ENCODE measurements at regions not wholly inside any gene's neighbourhood (a gene's known extent, or its start where the extent isn't known, plus 50 kb on each side); places are given as distances from the start of the nearest gene placed in this dataset.

DNA sequence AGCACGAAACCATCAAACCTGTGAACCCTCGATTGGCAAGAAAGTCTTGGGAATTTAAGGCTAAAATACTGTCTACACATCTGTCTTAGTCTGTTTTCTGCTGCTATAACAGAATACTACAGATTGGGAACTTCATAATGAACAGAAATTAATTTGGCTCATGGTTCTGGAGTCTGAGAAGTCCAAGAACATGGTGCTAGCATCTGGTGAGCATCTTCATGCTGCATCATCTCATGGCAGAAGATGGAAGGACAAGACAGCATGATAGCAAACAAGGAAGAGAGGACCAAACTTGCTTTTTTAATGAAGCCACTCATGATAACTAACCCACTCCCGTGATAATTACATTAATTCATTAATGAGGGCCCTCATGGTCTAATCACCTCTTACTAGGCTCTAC is 102.0 kb upstream of the CDKN3 start:
- TF ChIP-seq, protein P1, sequence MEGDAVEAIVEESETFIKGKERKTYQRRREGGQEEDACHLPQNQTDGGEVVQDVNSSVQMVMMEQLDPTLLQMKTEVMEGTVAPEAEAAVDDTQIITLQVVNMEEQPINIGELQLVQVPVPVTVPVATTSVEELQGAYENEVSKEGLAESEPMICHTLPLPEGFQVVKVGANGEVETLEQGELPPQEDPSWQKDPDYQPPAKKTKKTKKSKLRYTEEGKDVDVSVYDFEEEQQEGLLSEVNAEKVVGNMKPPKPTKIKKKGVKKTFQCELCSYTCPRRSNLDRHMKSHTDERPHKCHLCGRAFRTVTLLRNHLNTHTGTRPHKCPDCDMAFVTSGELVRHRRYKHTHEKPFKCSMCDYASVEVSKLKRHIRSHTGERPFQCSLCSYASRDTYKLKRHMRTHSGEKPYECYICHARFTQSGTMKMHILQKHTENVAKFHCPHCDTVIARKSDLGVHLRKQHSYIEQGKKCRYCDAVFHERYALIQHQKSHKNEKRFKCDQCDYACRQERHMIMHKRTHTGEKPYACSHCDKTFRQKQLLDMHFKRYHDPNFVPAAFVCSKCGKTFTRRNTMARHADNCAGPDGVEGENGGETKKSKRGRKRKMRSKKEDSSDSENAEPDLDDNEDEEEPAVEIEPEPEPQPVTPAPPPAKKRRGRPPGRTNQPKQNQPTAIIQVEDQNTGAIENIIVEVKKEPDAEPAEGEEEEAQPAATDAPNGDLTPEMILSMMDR (IDR thresholded peaks at IDR 0.05): no peak
- TF ChIP-seq POLR2A (IDR thresholded peaks at IDR 0.05): no peak
